ENCODE measurements at regions not wholly inside any gene's neighbourhood (a gene's known extent, or its start where the extent isn't known, plus 50 kb on each side); places are given as distances from the start of the nearest gene placed in this dataset.
A peak's percentile ranks its signal among the peaks of the same experiment; 100 is the strongest.

GRCh38 chr5:96121364-96121763 is 159.7 kb upstream of the ELL2 start:
- CTCF ChIA-PET (ENCODE audit: partially characterized antibody), result no interaction called here
- Histone ChIP-seq H3K9me3 (ENCODE audit: control insufficient read depth in 1 of 2, low read length in 2 of 2) (no peaks in the 10 kb centered on the region), H3K36me3 (ENCODE audit: insufficient read depth, low read length) (no peaks in the 10 kb centered on the region), H3K4me1 (ENCODE audit: insufficient read depth, low read length) (no peaks in the 10 kb centered on the region), H3K4me3 (ENCODE audit: low read length in 2 of 2) (no peak overlapping the region), H3K27me3 (ENCODE audit: insufficient read depth, low read length) (no peaks in the 10 kb centered on the region), H3K27ac (ENCODE audit: low read depth, low read length) (no peak overlapping the region)
- Mint-ChIP-seq H3K36me3 (no peaks in the 10 kb centered on the region), H3K4me3 (no peak overlapping the region), H3K27me3 (peaks cover 2 to 5% of the 10 kb centered on the region in 2 donors), H3K4me1 (no peaks in the 10 kb centered on the region), H3K9me3 (peaks cover 0 to 2% (median 0%) of the 10 kb centered on the region in 8 donors), H3K27ac (no peak overlapping the region)
- DNase-seq, result no peak
- intact Hi-C loops (cut with micrococcal nuclease), result no loop called here
- POLR2A ChIA-PET (ENCODE audit: partially characterized antibody), result no interaction called here

GRCh38 chr5:96120120-96120519 is 158.5 kb upstream of the ELL2 start:
- Mint-ChIP-seq H3K36me3 (no peaks in the 10 kb centered on the region), H3K9me3 (peaks cover 0 to 2% (median 0%) of the 10 kb centered on the region in 8 donors), H3K4me3 (no peak overlapping the region), H3K4me1 (peaks cover 0 to 3% (median under 1%) of the 10 kb centered on the region in 4 donors), H3K27me3 (peaks cover 2 to 3% of the 10 kb centered on the region in 2 donors), H3K27ac (no peak overlapping the region)
- DNase-seq, result no peak
- ChIA-PET CTCF (ENCODE audit: partially characterized antibody) (no interaction called here), POLR2A (ENCODE audit: partially characterized antibody) (no interaction called here)
- intact Hi-C loops (cut with micrococcal nuclease), result no loop called here
- H3K36me3 ChIP-seq (ENCODE audit: insufficient read depth, low read length), result no peaks in the 10 kb centered on the region
- no peak overlapping the region for H3K27ac ChIP-seq (ENCODE audit: low read depth, low read length)
- H3K4me1 ChIP-seq (ENCODE audit: insufficient read depth, low read length), result no peaks in the 10 kb centered on the region
- H3K4me3 ChIP-seq (ENCODE audit: low read length in 2 of 2), result no peak overlapping the region
- H3K9me3 ChIP-seq (ENCODE audit: control insufficient read depth in 1 of 2, low read length in 2 of 2), result no peaks in the 10 kb centered on the region
- H3K27me3 ChIP-seq (ENCODE audit: insufficient read depth, low read length), result no peaks in the 10 kb centered on the region

GRCh38 chr5:96117771-96118651 is 156.4 kb upstream of the ELL2 start:
- H3K9me3 Mint-ChIP-seq, result peaks cover 0 to 2% (median 0%) of the 10 kb centered on the region in 8 donors
- no peak overlapping the region for H3K4me3 Mint-ChIP-seq
- H3K36me3 Mint-ChIP-seq, result no peaks in the 10 kb centered on the region
- H3K4me1 ChIP-seq (ENCODE audit: insufficient read depth, low read length), result no peaks in the 10 kb centered on the region
- H3K27ac ChIP-seq (ENCODE audit: low read depth, low read length), result no peak overlapping the region
- H3K4me1 Mint-ChIP-seq, result peaks cover 0 to 3% (median 1%) of the 10 kb centered on the region in 4 donors
- intact Hi-C loops (cut with micrococcal nuclease), result no loop called here
- POLR2A ChIA-PET (ENCODE audit: partially characterized antibody), result no interaction called here
- DNase-seq, result no peak
- H3K4me3 ChIP-seq (ENCODE audit: low read length in 2 of 2), result no peak overlapping the region
- H3K27me3 ChIP-seq (ENCODE audit: insufficient read depth, low read length), result no peaks in the 10 kb centered on the region
- no peaks in the 10 kb centered on the region for H3K9me3 ChIP-seq (ENCODE audit: control insufficient read depth in 1 of 2, low read length in 2 of 2)
- peaks cover 2 to 3% of the 10 kb centered on the region in 2 donors for H3K27me3 Mint-ChIP-seq
- CTCF ChIA-PET (ENCODE audit: partially characterized antibody), result no interaction called here
- no peak overlapping the region for H3K27ac Mint-ChIP-seq
- H3K36me3 ChIP-seq (ENCODE audit: insufficient read depth, low read length), result no peaks in the 10 kb centered on the region

- no peak overlapping the region for H3K4me3 Mint-ChIP-seq
- no peaks in the 10 kb centered on the region for H3K4me1 ChIP-seq (ENCODE audit: insufficient read depth, low read length)
- CTCF ChIA-PET (ENCODE audit: partially characterized antibody), result no interaction called here
- no peak overlapping the region for H3K27ac ChIP-seq (ENCODE audit: low read depth, low read length)
- intact Hi-C loops (cut with micrococcal nuclease), result no loop called here
- no peak overlapping the region for H3K4me3 ChIP-seq (ENCODE audit: low read length in 2 of 2)
- H3K27ac Mint-ChIP-seq, result peak overlapping the region in 1 of 7 donors; percentile 31
- no peaks in the 10 kb centered on the region for H3K9me3 ChIP-seq (ENCODE audit: control insufficient read depth in 1 of 2, low read length in 2 of 2)
- no peaks in the 10 kb centered on the region for H3K27me3 ChIP-seq (ENCODE audit: insufficient read depth, low read length)
- no peak for DNase-seq
- POLR2A ChIA-PET (ENCODE audit: partially characterized antibody), result no interaction called here
- no peaks in the 10 kb centered on the region for H3K36me3 Mint-ChIP-seq
- peaks cover 0 to 3% (median 1%) of the 10 kb centered on the region in 4 donors for H3K4me1 Mint-ChIP-seq
- H3K36me3 ChIP-seq (ENCODE audit: insufficient read depth, low read length), result no peaks in the 10 kb centered on the region
- H3K27me3 Mint-ChIP-seq, result peaks cover 0 to 4% of the 10 kb centered on the region in 2 donors
- peaks cover 0 to 2% (median 0%) of the 10 kb centered on the region in 8 donors for H3K9me3 Mint-ChIP-seq
These were observed 153.6 kb upstream of the ELL2 start for GRCh38 chr5:96115147-96115807.

GRCh38 chr5:96114736-96115135 is 153.1 kb upstream of the ELL2 start:
- Histone ChIP-seq H3K4me1 (ENCODE audit: insufficient read depth, low read length) (no peaks in the 10 kb centered on the region), H3K9me3 (ENCODE audit: control insufficient read depth in 1 of 2, low read length in 2 of 2) (no peaks in the 10 kb centered on the region), H3K27me3 (ENCODE audit: insufficient read depth, low read length) (no peaks in the 10 kb centered on the region), H3K4me3 (ENCODE audit: low read length in 2 of 2) (no peak overlapping the region), H3K36me3 (ENCODE audit: insufficient read depth, low read length) (no peaks in the 10 kb centered on the region), H3K27ac (ENCODE audit: low read depth, low read length) (no peak overlapping the region)
- ChIA-PET CTCF (ENCODE audit: partially characterized antibody) (no interaction called here), POLR2A (ENCODE audit: partially characterized antibody) (no interaction called here)
- Mint-ChIP-seq H3K27ac (no peak overlapping the region), H3K36me3 (no peaks in the 10 kb centered on the region), H3K4me1 (peaks cover 0 to 3% (median 1%) of the 10 kb centered on the region in 4 donors), H3K27me3 (peaks cover 0 to 4% of the 10 kb centered on the region in 2 donors), H3K9me3 (peaks cover 0 to 2% (median 0%) of the 10 kb centered on the region in 8 donors), H3K4me3 (no peak overlapping the region)
- intact Hi-C loops (cut with micrococcal nuclease), result no loop called here
- DNase-seq, result no peak

GRCh38 chr5:96113170-96113939 is 151.7 kb upstream of the ELL2 start:
- Mint-ChIP-seq H3K9me3 (peaks cover 0 to 2% (median 0%) of the 10 kb centered on the region in 8 donors), H3K27ac (no peak overlapping the region), H3K27me3 (peaks cover 2 to 5% of the 10 kb centered on the region in 2 donors), H3K36me3 (no peaks in the 10 kb centered on the region), H3K4me1 (peaks cover 0 to 3% (median 1%) of the 10 kb centered on the region in 4 donors), H3K4me3 (no peak overlapping the region)
- Histone ChIP-seq H3K36me3 (ENCODE audit: insufficient read depth, low read length) (no peaks in the 10 kb centered on the region), H3K9me3 (ENCODE audit: control insufficient read depth in 1 of 2, low read length in 2 of 2) (no peaks in the 10 kb centered on the region), H3K27ac (ENCODE audit: low read depth, low read length) (no peak overlapping the region), H3K27me3 (ENCODE audit: insufficient read depth, low read length) (no peaks in the 10 kb centered on the region), H3K4me1 (ENCODE audit: insufficient read depth, low read length) (no peaks in the 10 kb centered on the region), H3K4me3 (ENCODE audit: low read length in 2 of 2) (no peak overlapping the region)
- DNase-seq, result no peak
- intact Hi-C loops (cut with micrococcal nuclease), result no loop called here
- ChIA-PET CTCF (ENCODE audit: partially characterized antibody) (no interaction called here), POLR2A (ENCODE audit: partially characterized antibody) (no interaction called here)

GRCh38 chr5:96112703-96113102 is 151.1 kb upstream of the ELL2 start:
- no peak overlapping the region for H3K4me3 ChIP-seq (ENCODE audit: low read length in 2 of 2)

More at GRCh38 chr5:96112703-96113102, 151.1 kb upstream of the ELL2 start:
- ChIA-PET POLR2A (ENCODE audit: partially characterized antibody) (no interaction called here), CTCF (ENCODE audit: partially characterized antibody) (no interaction called here)
- no peaks in the 10 kb centered on the region for H3K27me3 ChIP-seq (ENCODE audit: insufficient read depth, low read length)
- Mint-ChIP-seq H3K9me3 (no peaks in the 10 kb centered on the region), H3K4me1 (peaks cover 0 to 3% (median 1%) of the 10 kb centered on the region in 4 donors), H3K36me3 (no peaks in the 10 kb centered on the region), H3K4me3 (no peak overlapping the region), H3K27ac (no peak overlapping the region), H3K27me3 (peaks cover 2 to 5% of the 10 kb centered on the region in 2 donors)
- no peaks in the 10 kb centered on the region for H3K4me1 ChIP-seq (ENCODE audit: insufficient read depth, low read length)
- no peaks in the 10 kb centered on the region for H3K9me3 ChIP-seq (ENCODE audit: control insufficient read depth in 1 of 2, low read length in 2 of 2)
- intact Hi-C loops (cut with micrococcal nuclease), result no loop called here
- no peak overlapping the region for H3K27ac ChIP-seq (ENCODE audit: low read depth, low read length)
- no peaks in the 10 kb centered on the region for H3K36me3 ChIP-seq (ENCODE audit: insufficient read depth, low read length)
- no peak for DNase-seq
